Pons (tissue), 1 donor: ENCODE measurements at regions not wholly inside any gene's neighbourhood (a gene's known extent, or its start where the extent isn't known, plus 50 kb on each side); places are given as distances from the start of the nearest gene placed in this dataset.

Source experiments
- DNase-seq: peaks from one replicate; pipeline ENCODE4 v3.0.0-alpha.2; 2016; ENCODE audit warnings: low spot score

- no peak for DNase-seq
These were observed 981.5 kb downstream of the SORCS1 start for GRCh38 chr10:106183041-106183440.

- DNase-seq, result no peak
These were observed 982.0 kb downstream of the SORCS1 start for GRCh38 chr10:106182542-106182941.

- DNase-seq, result no peak
These were observed 983.0 kb downstream of the SORCS1 start for GRCh38 chr10:106181501-106181900.

- DNase-seq, result no peak
These were observed 985.1 kb downstream of the SORCS1 start for GRCh38 chr10:106179430-106179829.

- DNase-seq, result peak; percentile 55
These were observed 988.6 kb downstream of the SORCS1 start for GRCh38 chr10:106175760-106176377.

GRCh38 chr10:106173838-106174237 is 990.7 kb downstream of the SORCS1 start:
- DNase-seq, result no peak

- no peak for DNase-seq
These were observed 995.3 kb downstream of the SORCS1 start for GRCh38 chr10:106169241-106169640.

- DNase-seq, result no peak
These were observed 996.6 kb downstream of the SORCS1 start for GRCh38 chr10:106167946-106168345.

- no peak for DNase-seq
These were observed 1006.3 kb downstream of the SORCS1 start for GRCh38 chr10:106158241-106158640.

GRCh38 chr10:106147021-106147420 is 1017.5 kb downstream of the SORCS1 start:
- no peak for DNase-seq

- DNase-seq, result no peak
These were observed 1024.6 kb downstream of the SORCS1 start for GRCh38 chr10:106139915-106140314.

- DNase-seq, result no peak
These were observed 1028.3 kb downstream of the SORCS1 start for GRCh38 chr10:106136175-106136574.

GRCh38 chr10:106134326-106135000 is 1030.0 kb downstream of the SORCS1 start:
- no peak for DNase-seq

GRCh38 chr10:106133451-106133850 is 1031.1 kb downstream of the SORCS1 start:
- no peak for DNase-seq

- DNase-seq, result no peak
These were observed 1031.5 kb downstream of the SORCS1 start for GRCh38 chr10:106132956-106133355.

- DNase-seq, result no peak
These were observed 1049.8 kb downstream of the SORCS1 start for GRCh38 chr10:106114656-106115186.

GRCh38 chr10:106111246-106111645 is 1053.3 kb downstream of the SORCS1 start:
- DNase-seq, result no peak

GRCh38 chr10:106107706-106108105 is 1056.8 kb downstream of the SORCS1 start:
- DNase-seq, result no peak

GRCh38 chr10:106106114-106106513 is 1058.4 kb downstream of the SORCS1 start:
- DNase-seq, result no peak

GRCh38 chr10:106089855-106090254 is 1074.7 kb downstream of the SORCS1 start:
- no peak for DNase-seq

- no peak for DNase-seq
These were observed 1078.1 kb downstream of the SORCS1 start for GRCh38 chr10:106086391-106086790.

- DNase-seq, result no peak
These were observed 1080.9 kb downstream of the SORCS1 start for GRCh38 chr10:106083572-106083971.

- DNase-seq, result no peak
These were observed 1081.6 kb downstream of the SORCS1 start for GRCh38 chr10:106082865-106083264.
